Stomach (tissue), 4 donors: ENCODE measurements at regions not wholly inside any gene's neighbourhood (a gene's known extent, or its start where the extent isn't known, plus 50 kb on each side); places are given as distances from the start of the nearest gene placed in this dataset.

ENCODE experiments used
- POLR2A ChIP-seq, 4 donors: fragments of 450-650 bp; IDR thresholded peaks; one replicate each; pipeline ENCODE4 v1.6.1; 2016; ENCODE audit warnings: antibody characterized with exemption in 4 of 4, control low read depth in 2 of 4, mild to moderate bottlenecking in 1 of 4, moderate library complexity in 1 of 4
- POLR2AphosphoS5 ChIP-seq, 3 donors: sonication (generic); formaldehyde crosslinking; IDR thresholded peaks; one replicate each; pipeline ENCODE4 v1.6.1; 2016; ENCODE audit warnings: antibody characterized with exemption in 3 of 3

DNA sequence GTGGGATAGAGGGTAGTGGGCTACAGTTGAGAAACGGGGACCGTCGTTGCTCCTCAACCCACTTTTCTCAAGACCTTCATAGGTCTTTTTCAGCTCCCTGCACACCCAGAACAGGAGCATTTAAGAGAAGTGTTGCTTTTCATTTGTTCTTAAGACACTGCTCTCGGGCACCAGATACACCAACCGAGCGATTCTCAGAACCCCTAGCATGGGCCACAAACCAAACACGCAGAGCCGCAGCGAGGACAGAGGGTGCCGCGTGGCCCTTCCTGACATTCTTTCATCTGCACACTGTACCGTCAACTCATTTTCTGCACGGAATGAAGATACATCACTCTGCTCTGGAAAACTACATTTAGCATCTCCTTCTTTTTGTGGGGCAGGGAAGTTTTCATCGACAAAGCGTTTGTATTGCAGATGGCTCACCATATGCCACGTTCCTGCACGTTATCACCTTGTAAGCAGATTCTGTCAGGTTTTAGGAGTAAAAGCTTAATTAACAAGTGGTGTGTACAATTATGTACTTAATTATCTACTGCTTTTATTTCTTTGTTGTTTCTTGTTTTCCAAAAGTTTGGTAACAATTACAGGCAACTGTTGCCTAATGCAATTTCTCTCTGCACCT lies 70.4 kb upstream of the MLN start:
- TF ChIP-seq POLR2AphosphoS5 (IDR thresholded peaks at IDR 0.05), result no peak
- TF ChIP-seq POLR2A (IDR thresholded peaks at IDR 0.05), result no peak
